GM20000 (cell line): ENCODE measurements at regions not wholly inside any gene's neighbourhood (a gene's known extent, or its start where the extent isn't known, plus 50 kb on each side); places are given as distances from the start of the nearest gene placed in this dataset.

Source experiments
- DNase-seq: peaks from one replicate; pipeline ENCODE4 v3.0.0; 2012; ENCODE audit warnings: low spot score
- CTCF ChIP-seq: IDR thresholded peaks from 2 replicates; pipeline ENCODE4 v1.5.1; 2012; ENCODE audit warnings: mild to moderate bottlenecking, control low read depth; ENCODE audit errors: extremely low read depth, missing control alignments

GRCh38 chr9:109629615-109630014, 131.5 kb upstream of the PTPN3 start:
- DNase-seq: no peak
- no peak for TF ChIP-seq CTCF

- no peak for TF ChIP-seq CTCF
- DNase-seq: no peak
Observed at GRCh38 chr9:109632817-109633216, 134.7 kb upstream of the PTPN3 start.

GRCh38 chr9:109639674-109640579, 140.1 kb upstream of the PALM2AKAP2 start:
- TF ChIP-seq CTCF: no peak
- no peak for DNase-seq

GRCh38 chr9:109640580-109641371, 139.2 kb upstream of the PALM2AKAP2 start:
- TF ChIP-seq CTCF: no peak
- no peak for DNase-seq

GRCh38 chr9:109641372-109641659, 138.7 kb upstream of the PALM2AKAP2 start:
- DNase-seq: no peak
- no peak for TF ChIP-seq CTCF

GRCh38 chr9:109652112-109652511, 127.9 kb upstream of the PALM2AKAP2 start:
- TF ChIP-seq CTCF: no peak
- DNase-seq: no peak

GRCh38 chr9:109652971-109653370, 127.0 kb upstream of the PALM2AKAP2 start:
- DNase-seq: no peak
- TF ChIP-seq CTCF: no peak
